HCT116 (cell line): ENCODE measurements at regions not wholly inside any gene's neighbourhood (a gene's known extent, or its start where the extent isn't known, plus 50 kb on each side); places are given as distances from the start of the nearest gene placed in this dataset.
A peak's percentile ranks its signal among the peaks of the same experiment; 100 is the strongest.

Experiments used
- ATAC-seq: fragments of 200-7000 bp; cut with Tn5 transposase; 2 replicates; pipeline ENCODE4 v1.9.1; 2020; ENCODE audit warnings: mild to moderate bottlenecking, moderate library complexity
- BruUV-seq: library from RNA; stranded (reverse); fragments of 400-500 nt; replicated peaks from 2 replicates; lab custom pipeline; 2021; lab: Mats Ljungman, UMichigan
- CTCF ChIA-PET: fragments of 300-600 bp; sonication (Branson Sonifier 250); formaldehyde crosslinking; loops from one replicate; lab custom pipeline; 2021; ENCODE audit warnings: antibody characterized with exemption; lab: Charles Lee
- POLR2A ChIA-PET: fragments of 300-600, 350-600 bp; sonication (Branson Sonifier 250); formaldehyde crosslinking; loops from one replicate; lab custom pipeline; 2021; ENCODE audit warnings: antibody characterized with exemption; lab: Charles Lee
- RAD21 ChIA-PET, 2 experiments: fragments of 300-600 bp; sonication (Branson Sonifier 250); formaldehyde crosslinking; loops; one replicate each; lab custom pipeline; 2023; ENCODE audit warnings: low total read pairs in 2 of 2; ENCODE audit not compliant: uncharacterized antibody in 2 of 2, unreplicated experiment in 2 of 2, low non-redundant PET in 1 of 2; lab: Charles Lee
- DNase-seq: peaks from one replicate; pipeline ENCODE4 v3.0.0-alpha.2; 2010; ENCODE audit warnings: low read depth, low spot score
- H2AFZ ChIP-seq: fragments of 200-600 bp; shearing (Covaris generic), sonication (generic); 2 replicates; pipeline ENCODE4 v1.6.1; 2017; ENCODE audit warnings: low read depth, mixed run types, mixed read lengths, antibody characterized with exemption, low read length; ENCODE audit not compliant: poor library complexity, severe bottlenecking
- H3K27ac ChIP-seq: 2 replicates; pipeline ENCODE4 v1.5.1; 2012; ENCODE audit warnings: low read depth, low read length
- H3K27me3 ChIP-seq: fragments of 200-600 bp; sonication (generic); 2 replicates; pipeline ENCODE4 v1.6.1; 2016; ENCODE audit warnings: mixed run types, low read length, mixed read lengths; ENCODE audit not compliant: insufficient read depth
- H3K36me3 ChIP-seq, 2 experiments: fragments of 200-500 bp in 1 of 2; fragments of 200-600 bp in 1 of 2; sonication (Bioruptor generic) in 1 of 2; sonication (generic) in 1 of 2; 2 replicates each; pipeline versions ENCODE4 v1.5.1 to v1.6.1; 2014 to 2016; ENCODE audit warnings: low read length in 2 of 2, inconsistent platforms in 1 of 2, mixed read lengths in 1 of 2, mixed run types in 1 of 2; ENCODE audit not compliant: insufficient read depth in 2 of 2, control insufficient read depth in 1 of 2
- H3K4me1 ChIP-seq, 2 experiments: fragments of 200-600 bp in 1 of 2; sonication (generic) in 1 of 2; 2 replicates each; pipeline versions ENCODE4 v1.5.1 to v1.6.1; 2012 to 2017; ENCODE audit warnings: low read length in 2 of 2, inconsistent platforms in 1 of 2, mild to moderate bottlenecking in 1 of 2, mixed read lengths in 1 of 2, mixed run types in 1 of 2, moderate library complexity in 1 of 2; ENCODE audit not compliant: insufficient read depth in 2 of 2, control insufficient read depth in 1 of 2
- H3K4me2 ChIP-seq: fragments of 200-600 bp; sonication (generic); 2 replicates; pipeline ENCODE4 v1.6.1; 2017; ENCODE audit warnings: mixed run types, low read length, mixed read lengths
- H3K4me3 ChIP-seq, 2 experiments: fragments of 200-600 bp in 1 of 2; sonication (generic) in 1 of 2; replicated peaks in 1 of 2; 2 replicates each; pipeline ENCODE4 v1.5.1; 2011 to 2016; ENCODE audit warnings: low read length in 2 of 2, control low read depth in 1 of 2, low read depth in 1 of 2, mild to moderate bottlenecking in 1 of 2, mixed read lengths in 1 of 2, mixed run types in 1 of 2
- H3K79me2 ChIP-seq: fragments of 200-600 bp; sonication (generic); 2 replicates; pipeline ENCODE4 v1.6.1; 2017; ENCODE audit warnings: mild to moderate bottlenecking, mixed run types, low read length, moderate library complexity, mixed read lengths; ENCODE audit not compliant: insufficient read depth
- H3K9ac ChIP-seq: fragments of 200-600 bp; sonication (generic); 2 replicates; pipeline ENCODE4 v1.6.1; 2016; ENCODE audit warnings: low read length, mixed read lengths
- H3K9me2 ChIP-seq: fragments of 200-600 bp; sonication (generic), shearing (Covaris generic); 2 replicates; pipeline ENCODE4 v1.6.1; 2017; ENCODE audit warnings: mixed run types, mild to moderate bottlenecking, moderate library complexity; ENCODE audit not compliant: insufficient read depth
- H3K9me3 ChIP-seq, 2 experiments: fragments of 200-500 bp in 1 of 2; fragments of 200-600 bp in 1 of 2; sonication (Bioruptor generic) in 1 of 2; sonication (generic) in 1 of 2; 2 replicates each; pipeline ENCODE4 v1.6.1; 2014 to 2017; ENCODE audit warnings: low read length in 2 of 2, mixed read lengths in 2 of 2, inconsistent platforms in 1 of 2, low read depth in 1 of 2, mild to moderate bottlenecking in 1 of 2, mixed run types in 1 of 2, moderate library complexity in 1 of 2; ENCODE audit not compliant: control insufficient read depth in 1 of 2, insufficient read depth in 1 of 2
- H4K20me1 ChIP-seq: fragments of 200-600 bp; sonication (generic), shearing (Covaris generic); 2 replicates; pipeline ENCODE4 v1.6.1; 2017; ENCODE audit warnings: mixed run types, mild to moderate bottlenecking, moderate library complexity; ENCODE audit not compliant: insufficient read depth
- CEBPB ChIP-seq: IDR thresholded peaks from 2 replicates; pipeline ENCODE4 v1.6.1; 2012; ENCODE audit warnings: low read depth
- EGR1 ChIP-seq: IDR thresholded peaks from 2 replicates; pipeline ENCODE4 v1.6.1; 2012; ENCODE audit warnings: low read depth
- ELF1 ChIP-seq: IDR thresholded peaks from 2 replicates; pipeline ENCODE4 v1.6.1; 2012; ENCODE audit warnings: low read depth, borderline replicate concordance
- SIN3A ChIP-seq: IDR thresholded peaks from 2 replicates; pipeline ENCODE4 v1.6.1; 2012; ENCODE audit warnings: low read depth
- SP1 ChIP-seq: IDR thresholded peaks from 2 replicates; pipeline ENCODE4 v1.6.1; 2012; ENCODE audit warnings: low read depth
- SRF ChIP-seq: IDR thresholded peaks from 2 replicates; pipeline ENCODE4 v1.6.1; 2012; ENCODE audit warnings: low read depth
- intact Hi-C: fragments of 100-400 bp; cut with micrococcal nuclease; formaldehyde crosslinking; loops from 2 replicates; pipeline ENCODE4 v1.10.0; 2022
- TF ChIP-seq, protein P1 (sequence below): IDR thresholded peaks from 2 replicates; pipeline ENCODE4 v1.6.1; 2012; ENCODE audit warnings: low read depth
- TF ChIP-seq, protein P2 (sequence below): IDR thresholded peaks from 2 replicates; pipeline ENCODE4 v1.6.1; 2012

DNA sequence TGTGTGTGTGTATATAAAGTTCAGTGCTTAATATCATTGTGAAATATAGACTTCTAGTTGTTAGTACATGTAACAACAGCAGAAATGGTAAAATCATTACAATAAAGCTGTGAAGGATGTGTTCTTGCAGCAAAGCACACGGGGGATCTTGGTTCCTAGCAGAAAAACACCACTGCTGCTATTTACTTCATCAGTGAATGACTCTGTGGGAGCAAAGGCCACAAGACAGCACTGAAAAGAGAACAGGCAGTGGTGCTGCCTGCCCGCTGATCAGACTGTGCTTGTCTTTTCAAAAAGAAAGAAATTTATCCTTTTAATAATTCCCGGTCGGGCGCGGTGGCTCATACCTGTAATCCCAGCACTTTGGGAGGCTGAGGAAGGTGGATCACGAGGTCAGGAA, 689.9 kb upstream of the CITED2 start:
- H3K79me2 ChIP-seq, result no peaks in the 10 kb centered on the region
- no TSS peak for BruUV-seq
- TF ChIP-seq, protein P1, sequence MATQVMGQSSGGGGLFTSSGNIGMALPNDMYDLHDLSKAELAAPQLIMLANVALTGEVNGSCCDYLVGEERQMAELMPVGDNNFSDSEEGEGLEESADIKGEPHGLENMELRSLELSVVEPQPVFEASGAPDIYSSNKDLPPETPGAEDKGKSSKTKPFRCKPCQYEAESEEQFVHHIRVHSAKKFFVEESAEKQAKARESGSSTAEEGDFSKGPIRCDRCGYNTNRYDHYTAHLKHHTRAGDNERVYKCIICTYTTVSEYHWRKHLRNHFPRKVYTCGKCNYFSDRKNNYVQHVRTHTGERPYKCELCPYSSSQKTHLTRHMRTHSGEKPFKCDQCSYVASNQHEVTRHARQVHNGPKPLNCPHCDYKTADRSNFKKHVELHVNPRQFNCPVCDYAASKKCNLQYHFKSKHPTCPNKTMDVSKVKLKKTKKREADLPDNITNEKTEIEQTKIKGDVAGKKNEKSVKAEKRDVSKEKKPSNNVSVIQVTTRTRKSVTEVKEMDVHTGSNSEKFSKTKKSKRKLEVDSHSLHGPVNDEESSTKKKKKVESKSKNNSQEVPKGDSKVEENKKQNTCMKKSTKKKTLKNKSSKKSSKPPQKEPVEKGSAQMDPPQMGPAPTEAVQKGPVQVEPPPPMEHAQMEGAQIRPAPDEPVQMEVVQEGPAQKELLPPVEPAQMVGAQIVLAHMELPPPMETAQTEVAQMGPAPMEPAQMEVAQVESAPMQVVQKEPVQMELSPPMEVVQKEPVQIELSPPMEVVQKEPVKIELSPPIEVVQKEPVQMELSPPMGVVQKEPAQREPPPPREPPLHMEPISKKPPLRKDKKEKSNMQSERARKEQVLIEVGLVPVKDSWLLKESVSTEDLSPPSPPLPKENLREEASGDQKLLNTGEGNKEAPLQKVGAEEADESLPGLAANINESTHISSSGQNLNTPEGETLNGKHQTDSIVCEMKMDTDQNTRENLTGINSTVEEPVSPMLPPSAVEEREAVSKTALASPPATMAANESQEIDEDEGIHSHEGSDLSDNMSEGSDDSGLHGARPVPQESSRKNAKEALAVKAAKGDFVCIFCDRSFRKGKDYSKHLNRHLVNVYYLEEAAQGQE, result no peak
- no peak for TF ChIP-seq EGR1
- no peak for TF ChIP-seq SIN3A
- no peak for TF ChIP-seq ELF1
- TF ChIP-seq SP1, result no peak
- TF ChIP-seq, all 23 proteins: peak for 0
- Histone ChIP-seq H4K20me1 (no peaks in the 10 kb centered on the region), H3K4me3 (no peak overlapping the region), H3K27ac (no peak overlapping the region), H3K4me2 (no peak overlapping the region), H3K9me2 (no peaks in the 10 kb centered on the region; the same call in 1 of the 2 replicates), H3K36me3 (no peaks in the 10 kb centered on the region), H3K27me3 (no peaks in the 10 kb centered on the region), H3K9ac (no peak overlapping the region), H3K4me1 (no peaks in the 10 kb centered on the region), H3K9me3 (no peaks in the 10 kb centered on the region), H2AFZ (no peak overlapping the region)
- ChIA-PET CTCF (no interaction called here), RAD21 (no interaction called here), POLR2A (no interaction called here)
- intact Hi-C loops, result no loop called here
- ATAC-seq (no peak), DNase-seq (no peak)

DNA sequence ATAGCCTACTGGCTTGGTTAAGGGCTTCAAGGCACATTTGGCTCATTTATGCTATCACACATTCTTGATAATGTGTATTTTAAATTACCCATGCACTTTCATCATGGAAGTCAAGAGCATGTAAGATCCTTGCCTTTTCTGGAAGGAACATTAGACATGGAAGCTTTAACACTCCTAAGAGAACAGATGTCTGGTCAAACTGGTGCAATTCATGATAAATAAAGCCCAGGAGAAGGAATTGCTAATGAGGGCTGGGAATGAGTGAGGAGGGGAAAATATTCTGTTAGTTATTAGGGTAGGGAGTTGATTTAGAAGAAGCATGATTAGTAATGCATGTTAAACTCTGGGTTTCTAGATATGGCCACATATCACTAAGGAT, 688.6 kb upstream of the CITED2 start:
- H3K27me3 ChIP-seq, result no peaks in the 10 kb centered on the region
- ATAC-seq (no peak), DNase-seq (no peak)
- no peak overlapping the region for H3K4me3 ChIP-seq
- no peaks in the 10 kb centered on the region for H4K20me1 ChIP-seq
- ChIA-PET CTCF (no interaction called here), POLR2A (no interaction called here), RAD21 (no interaction called here)
- no peaks in the 10 kb centered on the region for H3K4me1 ChIP-seq
- no peaks in the 10 kb centered on the region for H3K9me3 ChIP-seq
- no peak for TF ChIP-seq CEBPB
- no peak for TF ChIP-seq SRF
- TF ChIP-seq, protein P2, sequence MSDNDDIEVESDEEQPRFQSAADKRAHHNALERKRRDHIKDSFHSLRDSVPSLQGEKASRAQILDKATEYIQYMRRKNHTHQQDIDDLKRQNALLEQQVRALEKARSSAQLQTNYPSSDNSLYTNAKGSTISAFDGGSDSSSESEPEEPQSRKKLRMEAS, result no peak
- no peak overlapping the region for H3K9ac ChIP-seq
- no peaks in the 10 kb centered on the region for H3K36me3 ChIP-seq
- no peak overlapping the region for H3K4me2 ChIP-seq
- H3K79me2 ChIP-seq, result no peaks in the 10 kb centered on the region
- H3K27ac ChIP-seq, result no peak overlapping the region
- intact Hi-C loops, result no loop called here
- H3K9me2 ChIP-seq, result no peaks in the 10 kb centered on the region; the same call in 1 of the 2 replicates
- BruUV-seq, result no TSS peak
- peak overlapping the region; percentile 13 for H2AFZ ChIP-seq
